ENCODE measurements at regions not wholly inside any gene's neighbourhood (a gene's known extent, or its start where the extent isn't known, plus 50 kb on each side); places are given as distances from the start of the nearest gene placed in this dataset.

DNA sequence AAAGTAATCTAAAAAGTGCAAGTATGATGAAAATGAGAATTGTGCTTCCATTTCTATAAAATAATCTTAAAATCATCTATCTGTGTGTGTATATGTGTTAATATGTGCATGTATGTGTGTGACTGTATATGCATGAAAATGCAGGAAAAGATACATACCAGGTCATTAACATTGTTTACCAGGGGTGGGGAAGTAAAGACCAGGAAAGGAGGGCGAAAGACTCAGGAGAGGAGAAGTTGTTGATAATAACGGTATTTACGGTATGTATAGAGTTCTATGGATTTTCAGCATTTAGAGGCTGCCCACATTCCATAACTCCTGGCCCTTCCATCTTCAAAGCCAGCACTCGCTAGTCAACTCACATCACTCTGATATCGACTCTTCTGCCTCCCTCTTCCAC lies 111.0 kb upstream of the SPDL1 start:
- TF ChIP-seq POLR2AphosphoS5 (IDR thresholded peaks at IDR 0.05; ENCODE audit: low read depth, low read length) (no peak), ATF2 (IDR thresholded peaks at IDR 0.05; ENCODE audit: low read length) (no peak), FOSL1 (IDR thresholded peaks at IDR 0.05; ENCODE audit: insufficient read depth, low read depth, low read length) (no peak), CEBPB (IDR thresholded peaks at IDR 0.05; ENCODE audit: low read depth, low read length) (no peak), TAF1 (IDR thresholded peaks at IDR 0.05; ENCODE audit: low read depth, low read length) (no peak), EZH2 (IDR thresholded peaks at IDR 0.05; ENCODE audit: low read depth, low read length, severe bottlenecking) (no peak), YY1 (IDR thresholded peaks at IDR 0.05; ENCODE audit: low read depth, low read length) (no peak), JUN (IDR thresholded peaks at IDR 0.05; ENCODE audit: low read depth, low read length) (no peak), SP1 (IDR thresholded peaks at IDR 0.05; ENCODE audit: low read depth, low read length) (no peak), BCL11A (IDR thresholded peaks at IDR 0.05; ENCODE audit: low read depth in 2 of 2, low read length in 2 of 2) (no peak)
- TF ChIP-seq, protein P1, sequence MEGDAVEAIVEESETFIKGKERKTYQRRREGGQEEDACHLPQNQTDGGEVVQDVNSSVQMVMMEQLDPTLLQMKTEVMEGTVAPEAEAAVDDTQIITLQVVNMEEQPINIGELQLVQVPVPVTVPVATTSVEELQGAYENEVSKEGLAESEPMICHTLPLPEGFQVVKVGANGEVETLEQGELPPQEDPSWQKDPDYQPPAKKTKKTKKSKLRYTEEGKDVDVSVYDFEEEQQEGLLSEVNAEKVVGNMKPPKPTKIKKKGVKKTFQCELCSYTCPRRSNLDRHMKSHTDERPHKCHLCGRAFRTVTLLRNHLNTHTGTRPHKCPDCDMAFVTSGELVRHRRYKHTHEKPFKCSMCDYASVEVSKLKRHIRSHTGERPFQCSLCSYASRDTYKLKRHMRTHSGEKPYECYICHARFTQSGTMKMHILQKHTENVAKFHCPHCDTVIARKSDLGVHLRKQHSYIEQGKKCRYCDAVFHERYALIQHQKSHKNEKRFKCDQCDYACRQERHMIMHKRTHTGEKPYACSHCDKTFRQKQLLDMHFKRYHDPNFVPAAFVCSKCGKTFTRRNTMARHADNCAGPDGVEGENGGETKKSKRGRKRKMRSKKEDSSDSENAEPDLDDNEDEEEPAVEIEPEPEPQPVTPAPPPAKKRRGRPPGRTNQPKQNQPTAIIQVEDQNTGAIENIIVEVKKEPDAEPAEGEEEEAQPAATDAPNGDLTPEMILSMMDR (IDR thresholded peaks at IDR 0.05; ENCODE audit: control extremely low read depth in 1 of 3, insufficient read depth in 1 of 3, low read depth in 1 of 3, low read length in 3 of 3): no peak

All from H1 (cell line).